TTC549 (cell line): ENCODE measurements at regions not wholly inside any gene's neighbourhood (a gene's known extent, or its start where the extent isn't known, plus 50 kb on each side); places are given as distances from the start of the nearest gene placed in this dataset.
"Not testable (repeated sequence)": the region's sequence is repeated elsewhere in the genome, so short reads cannot be mapped to it uniquely, and the experiment has no call there.

ENCODE experiments used
- FAIRE-seq: peaks from 2 replicates; lab custom pipeline; 2012; peaks lifted over from hg19 to GRCh38; lab: Jason Lieb, UNC

GRCh38 chr9:36521148-36521547, 51.5 kb upstream of the MELK start:
- no peak for FAIRE-seq

DNA sequence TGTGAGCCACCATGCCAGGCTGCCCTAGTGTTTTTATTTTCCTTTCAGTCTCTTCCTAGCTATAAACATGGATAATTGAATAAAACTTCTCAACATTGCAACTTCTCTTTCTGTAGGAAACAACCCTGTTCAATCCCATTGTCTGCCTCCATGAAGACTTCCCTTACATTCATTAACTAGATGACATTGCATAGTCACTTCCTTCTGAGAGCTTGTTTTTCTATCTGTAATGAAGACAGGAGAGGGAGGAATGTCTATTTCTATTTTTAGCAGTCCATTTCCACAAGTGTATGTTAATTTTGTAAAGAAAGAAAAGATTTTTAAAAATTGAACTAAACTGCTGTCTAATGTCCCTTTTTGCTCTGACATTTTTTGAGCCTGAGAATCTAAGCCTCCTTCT, 55.6 kb upstream of the MELK start:
- FAIRE-seq, result no peak

DNA sequence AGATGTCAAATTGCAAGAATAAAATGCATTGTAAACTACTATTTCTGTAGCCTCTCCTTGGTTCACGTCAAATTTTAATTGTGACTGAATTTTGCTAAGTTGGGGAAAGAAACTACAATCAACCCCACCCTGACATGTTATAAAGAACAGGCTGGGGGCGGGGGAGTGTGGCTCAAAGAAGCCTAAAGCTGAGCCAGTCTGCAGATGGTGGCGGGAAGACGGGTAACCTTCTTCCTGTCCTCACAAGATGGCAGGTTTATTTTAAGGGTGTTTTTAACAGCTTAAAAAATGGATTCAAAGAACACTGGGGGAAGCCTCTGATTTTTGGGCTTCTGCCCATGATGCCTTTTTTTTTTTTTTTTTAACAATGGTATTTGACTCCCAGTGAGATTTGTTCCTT, 68.5 kb upstream of the MELK start:
- FAIRE-seq, result no peak

GRCh38 chr9:36503172-36504088, 69.3 kb upstream of the MELK start:
- no peak for FAIRE-seq

- FAIRE-seq, result no peak
Observed at GRCh38 chr9:36501727-36502126, 71.0 kb upstream of the MELK start.

GRCh38 chr9:36500931-36501330, 71.8 kb upstream of the MELK start:
- not testable (repeated sequence) for FAIRE-seq

- FAIRE-seq, result no peak
Observed at GRCh38 chr9:36499174-36499890, 73.4 kb upstream of the MELK start.

DNA sequence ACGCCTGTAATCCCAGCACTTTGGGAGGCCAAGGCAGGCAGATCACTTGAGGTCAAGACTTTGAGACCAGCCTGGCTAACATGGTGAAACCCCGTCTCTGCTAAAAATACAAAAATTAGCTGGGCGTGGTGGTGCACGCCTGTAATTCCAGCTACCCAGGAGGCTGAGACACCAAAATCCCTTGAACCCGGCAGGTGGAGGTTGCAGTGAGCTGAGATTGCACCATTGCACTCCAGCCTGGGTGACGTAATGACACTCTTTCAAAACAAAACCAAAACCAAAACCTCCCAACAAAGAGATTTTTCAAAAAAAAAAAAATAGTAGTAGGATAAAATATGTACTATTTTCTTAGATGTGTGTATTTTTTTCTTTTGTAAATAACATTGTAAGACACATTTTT, 79.1 kb upstream of the MELK start:
- FAIRE-seq, result not testable (repeated sequence)

GRCh38 chr9:36492865-36493264, 79.8 kb upstream of the MELK start:
- FAIRE-seq, result no peak

DNA sequence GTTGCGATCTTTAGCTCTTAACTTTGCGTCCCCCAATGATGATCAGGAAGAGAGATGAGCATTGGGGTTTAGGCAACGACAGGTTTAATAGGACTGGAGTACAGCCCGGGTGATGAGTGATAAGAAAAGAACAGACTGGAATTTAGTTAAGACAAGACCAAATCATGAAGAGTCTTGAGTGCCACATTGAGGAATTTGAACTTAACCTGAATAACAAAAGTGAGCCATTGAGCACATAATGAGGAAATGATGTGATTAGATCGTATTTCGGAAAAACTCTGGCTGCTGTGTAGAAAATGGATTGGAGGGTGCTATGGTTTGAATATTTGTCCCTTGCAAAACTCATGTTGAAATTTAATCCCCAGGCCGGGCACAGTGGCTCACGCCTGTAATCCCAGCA, 83.2 kb upstream of the MELK start:
- no peak for FAIRE-seq

DNA sequence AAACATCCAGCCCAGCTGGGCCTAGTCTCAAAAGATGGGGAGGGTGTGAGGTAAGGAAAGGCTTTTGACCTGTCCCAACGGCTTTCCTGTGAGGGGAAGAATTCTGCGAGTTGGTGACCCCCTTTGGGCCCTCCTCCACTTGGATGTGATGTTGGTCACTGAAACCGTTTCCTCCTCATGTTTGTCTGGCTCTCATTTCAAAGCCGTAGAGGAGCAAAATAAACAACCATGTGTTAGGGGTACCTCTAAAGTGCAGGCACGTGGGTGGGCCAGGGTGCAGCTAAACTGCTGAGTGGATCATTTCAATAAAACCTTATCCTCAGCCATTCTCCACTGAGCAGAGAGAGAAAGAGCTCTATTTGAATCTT, 84.3 kb upstream of the MELK start:
- FAIRE-seq, result no peak

- FAIRE-seq, result no peak
Observed at GRCh38 chr9:36487482-36488388, 85.0 kb upstream of the MELK start.

DNA sequence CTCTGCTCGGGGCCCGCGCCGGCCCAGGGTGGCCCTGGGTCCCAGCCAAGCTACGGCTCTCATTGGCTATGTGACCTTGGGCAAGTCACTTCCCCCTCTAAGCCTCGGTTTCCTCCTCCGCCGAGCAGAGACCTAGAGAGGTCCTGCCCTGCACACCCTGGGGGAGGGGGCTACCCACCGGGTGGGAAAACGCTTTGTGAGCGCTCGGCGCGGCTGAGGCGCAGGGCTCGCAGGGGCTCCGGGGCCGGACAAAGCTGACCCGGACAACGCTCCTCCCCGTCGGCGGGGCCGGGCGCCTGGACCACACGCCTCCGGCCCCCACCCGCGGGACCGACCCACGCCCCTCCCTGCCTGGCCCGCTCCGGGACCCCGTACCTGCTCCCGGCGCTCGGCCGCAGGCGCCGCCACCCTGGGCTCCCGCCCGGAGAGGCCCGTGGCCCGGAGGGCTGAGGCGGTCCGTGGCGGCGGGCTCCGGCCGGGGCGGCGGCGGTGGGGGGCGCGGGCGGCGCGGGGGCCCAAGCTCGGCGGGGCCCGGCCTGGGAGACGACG, 85.7 kb upstream of the MELK start:
- no peak for FAIRE-seq

GRCh38 chr9:36486329-36486932, 86.3 kb upstream of the MELK start:
- no peak for FAIRE-seq

- FAIRE-seq, result no peak
Observed at GRCh38 chr9:36485647-36486328, 85.7 kb upstream of the RNF38 start.

- no peak for FAIRE-seq
Observed at GRCh38 chr9:36484124-36484523, 84.1 kb upstream of the RNF38 start.

- no peak for FAIRE-seq
Observed at GRCh38 chr9:36479101-36479500, 79.0 kb upstream of the RNF38 start.

GRCh38 chr9:36471359-36471758, 71.3 kb upstream of the RNF38 start:
- FAIRE-seq, result no peak

DNA sequence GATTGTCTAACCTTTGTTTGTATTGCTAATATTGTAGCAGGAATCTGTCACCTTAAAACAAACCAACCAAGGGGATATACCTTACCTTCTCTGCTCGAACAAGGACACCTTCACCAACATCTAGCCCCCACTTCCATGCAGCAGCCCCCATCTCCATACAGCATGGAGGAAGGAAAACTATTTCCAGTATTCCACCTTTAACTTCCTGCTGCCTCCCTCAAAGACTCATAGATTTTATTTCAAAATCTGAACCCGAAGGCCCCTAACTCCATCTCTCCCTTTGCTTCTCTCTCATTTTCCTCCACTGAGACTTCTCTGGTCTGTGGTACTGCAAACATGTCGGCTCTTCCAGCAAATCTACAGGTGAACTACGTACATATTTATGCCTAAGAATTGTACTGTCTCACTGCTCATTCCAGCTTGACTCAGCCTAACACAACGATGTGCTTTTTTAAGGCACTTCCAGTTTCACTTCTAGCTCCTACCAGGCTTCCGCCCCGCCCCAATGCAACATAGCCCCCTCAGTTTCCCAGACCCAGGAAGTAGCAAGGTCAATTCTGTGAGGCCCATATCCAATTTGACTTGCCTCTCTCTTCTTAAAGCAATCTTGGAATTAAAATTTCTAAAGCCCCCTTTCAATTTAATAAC, 70.7 kb upstream of the RNF38 start:
- FAIRE-seq, result no peak

DNA sequence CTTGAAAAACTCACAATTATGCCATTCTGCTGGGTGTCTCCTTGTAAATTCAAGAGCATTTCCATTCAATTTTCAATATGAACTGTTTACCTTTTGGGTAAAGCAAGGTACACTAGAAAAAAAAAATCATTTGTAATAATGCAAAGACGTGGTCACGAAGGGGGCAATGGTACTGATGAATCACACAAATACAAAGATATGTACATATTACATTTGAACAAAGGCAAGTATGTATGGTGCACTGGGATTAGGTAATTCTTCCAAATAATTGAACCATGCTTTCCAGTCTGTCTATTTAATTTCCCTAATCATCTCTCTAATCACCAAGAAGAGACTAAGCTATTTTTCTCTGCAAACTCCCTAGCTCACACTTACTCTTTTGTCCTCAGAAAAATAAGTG, 63.4 kb upstream of the RNF38 start:
- FAIRE-seq, result no peak

- FAIRE-seq, result no peak
Observed at GRCh38 chr9:36462245-36462644, 62.2 kb upstream of the RNF38 start.
